Rectal smooth muscle tissue (tissue), 1 donor: ENCODE measurements at regions not wholly inside any gene's neighbourhood (a gene's known extent, or its start where the extent isn't known, plus 50 kb on each side); places are given as distances from the start of the nearest gene placed in this dataset.

Source experiments
- H3K27ac ChIP-seq: one replicate; pipeline ENCODE4 v1.7.0; 2013; ENCODE audit warnings: low read depth, low read length, inconsistent platforms
- H3K27me3 ChIP-seq: one replicate; pipeline ENCODE4 v1.7.0; 2013; ENCODE audit warnings: low read length; ENCODE audit not compliant: control insufficient read depth, insufficient read depth
- H3K36me3 ChIP-seq: one replicate; pipeline ENCODE4 v1.7.0; 2013; ENCODE audit warnings: low read length; ENCODE audit not compliant: control insufficient read depth, insufficient read depth
- H3K4me1 ChIP-seq: one replicate; pipeline ENCODE4 v1.7.0; 2013; ENCODE audit warnings: low read length; ENCODE audit not compliant: control insufficient read depth, insufficient read depth
- H3K4me3 ChIP-seq: one replicate; pipeline ENCODE4 v1.7.0; 2013; ENCODE audit warnings: low read length
- H3K9ac ChIP-seq: one replicate; pipeline ENCODE4 v1.7.0; 2013; ENCODE audit warnings: low read length

GRCh38 chr10:30793093-30793492, 163.5 kb upstream of the LYZL2 start:
- Histone ChIP-seq H3K36me3 (no peaks in the 10 kb centered on the region), H3K4me1 (no peaks in the 10 kb centered on the region), H3K27me3 (no peaks in the 10 kb centered on the region), H3K27ac (no peak overlapping the region), H3K4me3 (no peak overlapping the region), H3K9ac (no peak overlapping the region)

- H3K4me1 ChIP-seq = no peaks in the 10 kb centered on the region
- no peak overlapping the region for H3K9ac ChIP-seq
- H3K27ac ChIP-seq = no peak overlapping the region
- no peaks in the 10 kb centered on the region for H3K27me3 ChIP-seq
- H3K36me3 ChIP-seq = no peaks in the 10 kb centered on the region
- H3K4me3 ChIP-seq = no peak overlapping the region
These were observed 162.5 kb upstream of the LYZL2 start for GRCh38 chr10:30792025-30792424.

DNA sequence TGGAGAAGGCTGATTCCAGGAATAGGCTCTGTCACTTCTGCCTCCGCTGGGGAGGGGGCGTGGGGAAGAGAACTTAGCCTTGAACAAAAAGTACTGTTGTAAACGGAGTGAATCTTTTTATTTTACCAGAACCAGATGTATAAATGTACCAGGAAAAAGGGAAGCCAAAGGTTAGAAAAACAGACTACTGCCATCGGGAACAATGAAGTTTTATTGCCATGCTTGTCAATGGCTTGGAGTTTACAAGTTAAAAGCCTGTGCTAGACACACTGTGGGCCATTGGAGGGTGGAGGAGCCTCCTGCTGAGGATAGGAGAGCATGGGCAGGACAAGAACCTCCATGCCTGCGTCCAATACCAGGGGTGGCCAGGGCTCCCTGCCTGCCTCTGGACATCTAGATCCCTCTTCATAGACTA, 161.7 kb upstream of the LYZL2 start:
- Histone ChIP-seq H3K27ac (no peak overlapping the region), H3K27me3 (no peaks in the 10 kb centered on the region), H3K4me3 (no peak overlapping the region), H3K9ac (no peak overlapping the region), H3K36me3 (no peaks in the 10 kb centered on the region), H3K4me1 (no peaks in the 10 kb centered on the region)

DNA sequence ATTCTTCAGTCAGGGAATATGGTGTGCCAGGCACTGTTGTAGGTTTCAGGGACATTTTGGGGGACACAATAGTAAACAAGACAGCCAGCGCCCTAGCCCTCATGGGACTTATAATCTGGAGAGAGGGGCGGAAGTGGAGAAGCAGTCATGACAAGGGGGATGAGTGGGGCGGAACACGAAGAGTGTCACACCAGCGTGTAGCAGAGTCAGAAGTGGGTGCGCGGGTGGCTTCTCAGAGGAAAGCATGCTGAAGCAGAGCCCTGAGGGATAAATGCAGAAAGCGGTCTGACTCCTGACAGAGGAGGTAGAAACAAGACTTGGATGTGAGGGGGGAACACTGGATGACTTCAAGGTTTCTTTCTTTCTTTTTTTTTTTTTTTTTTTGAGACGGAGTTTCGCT, 160.3 kb upstream of the LYZL2 start:
- Histone ChIP-seq H3K27ac (no peak overlapping the region), H3K4me3 (no peak overlapping the region), H3K4me1 (no peaks in the 10 kb centered on the region), H3K9ac (no peak overlapping the region), H3K27me3 (no peaks in the 10 kb centered on the region), H3K36me3 (no peaks in the 10 kb centered on the region)

- H3K4me1 ChIP-seq = peaks cover 9% of the 10 kb centered on the region
- H3K36me3 ChIP-seq = no peaks in the 10 kb centered on the region
- H3K4me3 ChIP-seq = no peak overlapping the region
- no peak overlapping the region for H3K9ac ChIP-seq
- no peaks in the 10 kb centered on the region for H3K27me3 ChIP-seq
- no peak overlapping the region for H3K27ac ChIP-seq
These were observed 158.8 kb upstream of the LYZL2 start for GRCh38 chr10:30788307-30788706.

GRCh38 chr10:30786906-30787305, 157.4 kb upstream of the LYZL2 start:
- Histone ChIP-seq H3K4me3 (no peak overlapping the region), H3K4me1 (peaks cover 17% of the 10 kb centered on the region), H3K36me3 (no peaks in the 10 kb centered on the region), H3K27ac (no peak overlapping the region), H3K27me3 (no peaks in the 10 kb centered on the region), H3K9ac (no peak overlapping the region)

- Histone ChIP-seq H3K4me1 (peaks cover 17% of the 10 kb centered on the region), H3K27ac (peak overlapping the region; percentile 98), H3K9ac (no peak overlapping the region), H3K36me3 (no peaks in the 10 kb centered on the region), H3K4me3 (no peak overlapping the region), H3K27me3 (no peaks in the 10 kb centered on the region)
These were observed 156.6 kb upstream of the LYZL2 start for GRCh38 chr10:30786131-30786530.

DNA sequence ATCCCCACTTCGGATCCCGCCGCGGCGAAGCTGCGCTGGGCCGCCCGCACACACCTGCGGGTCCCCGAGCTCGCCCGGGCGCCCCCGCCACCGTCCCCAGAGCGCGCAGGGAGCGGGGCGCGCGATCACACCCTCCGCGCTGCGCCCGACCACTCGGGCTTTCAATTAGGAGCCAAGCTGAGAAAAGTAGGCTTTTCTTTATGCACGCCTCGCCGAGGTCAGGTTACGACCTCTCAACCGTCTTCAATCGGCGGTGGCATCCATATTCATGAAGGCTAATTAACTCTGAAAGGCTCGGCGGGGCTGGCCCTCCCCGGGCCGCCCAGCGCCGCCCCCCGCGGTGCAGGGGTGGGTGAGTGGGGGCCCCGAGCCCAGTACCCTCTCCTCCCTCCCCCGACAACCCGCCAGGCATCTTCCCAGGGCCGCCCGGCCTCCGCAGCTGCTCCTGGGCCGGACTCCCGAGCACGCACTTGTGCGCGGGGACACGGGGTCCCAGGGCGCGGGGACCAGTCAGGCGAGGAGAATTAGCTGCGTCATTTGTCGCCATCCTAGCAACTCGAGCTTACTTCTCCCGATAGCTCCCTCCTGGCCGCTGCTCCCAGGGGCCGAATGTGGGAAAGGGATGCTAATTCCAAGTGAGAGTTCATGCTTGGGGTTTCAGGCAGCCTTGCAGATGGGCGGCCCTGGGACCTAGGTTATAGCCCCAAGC, 155.5 kb upstream of the LYZL2 start:
- peak overlapping the region; percentile 80 for H3K9ac ChIP-seq
- H3K36me3 ChIP-seq = no peaks in the 10 kb centered on the region
- H3K27me3 ChIP-seq = no peaks in the 10 kb centered on the region
- H3K4me3 ChIP-seq = peak overlapping the region; percentile 75
- peak overlapping the region; percentile 98 for H3K27ac ChIP-seq
- H3K4me1 ChIP-seq = peaks cover 17% of the 10 kb centered on the region

- Histone ChIP-seq H3K9ac (no peak overlapping the region), H3K4me1 (peaks cover 17% of the 10 kb centered on the region), H3K27ac (peak overlapping the region; percentile 98), H3K27me3 (no peaks in the 10 kb centered on the region), H3K36me3 (no peaks in the 10 kb centered on the region), H3K4me3 (peak overlapping the region; percentile 75)
These were observed 155.0 kb upstream of the LYZL2 start for GRCh38 chr10:30784524-30784896.

DNA sequence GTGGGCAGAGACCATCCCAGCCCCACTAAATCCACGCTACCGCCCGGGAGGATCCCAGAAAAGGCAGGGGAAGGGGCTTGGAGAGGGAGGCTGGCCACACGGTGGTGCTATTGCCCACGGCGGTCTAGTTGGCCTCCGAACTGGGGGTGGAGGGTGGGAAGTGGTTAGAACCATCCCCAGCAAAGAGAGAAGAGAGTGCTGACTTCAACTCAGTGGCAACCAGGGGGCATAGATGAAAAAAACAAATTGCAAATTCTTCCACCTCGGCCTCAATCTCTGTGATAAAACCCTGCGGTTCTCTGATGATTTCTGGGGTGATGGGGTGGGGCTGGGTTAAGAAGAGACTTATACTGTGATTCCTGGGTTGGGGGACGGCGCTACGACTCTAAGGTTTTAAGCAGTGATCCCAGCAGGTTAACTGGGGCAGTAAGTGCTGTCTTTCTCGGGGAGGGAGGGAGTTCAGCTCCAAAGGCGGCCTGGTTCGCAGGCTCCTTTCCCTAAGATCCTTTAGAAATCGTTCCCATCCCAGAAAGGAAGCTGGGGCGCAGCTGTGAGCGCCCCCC, 154.5 kb upstream of the LYZL2 start:
- peaks cover 17% of the 10 kb centered on the region for H3K4me1 ChIP-seq
- no peak overlapping the region for H3K9ac ChIP-seq
- no peaks in the 10 kb centered on the region for H3K27me3 ChIP-seq
- peak overlapping the region; percentile 75 for H3K4me3 ChIP-seq
- peak overlapping the region; percentile 98 for H3K27ac ChIP-seq
- H3K36me3 ChIP-seq = no peaks in the 10 kb centered on the region

DNA sequence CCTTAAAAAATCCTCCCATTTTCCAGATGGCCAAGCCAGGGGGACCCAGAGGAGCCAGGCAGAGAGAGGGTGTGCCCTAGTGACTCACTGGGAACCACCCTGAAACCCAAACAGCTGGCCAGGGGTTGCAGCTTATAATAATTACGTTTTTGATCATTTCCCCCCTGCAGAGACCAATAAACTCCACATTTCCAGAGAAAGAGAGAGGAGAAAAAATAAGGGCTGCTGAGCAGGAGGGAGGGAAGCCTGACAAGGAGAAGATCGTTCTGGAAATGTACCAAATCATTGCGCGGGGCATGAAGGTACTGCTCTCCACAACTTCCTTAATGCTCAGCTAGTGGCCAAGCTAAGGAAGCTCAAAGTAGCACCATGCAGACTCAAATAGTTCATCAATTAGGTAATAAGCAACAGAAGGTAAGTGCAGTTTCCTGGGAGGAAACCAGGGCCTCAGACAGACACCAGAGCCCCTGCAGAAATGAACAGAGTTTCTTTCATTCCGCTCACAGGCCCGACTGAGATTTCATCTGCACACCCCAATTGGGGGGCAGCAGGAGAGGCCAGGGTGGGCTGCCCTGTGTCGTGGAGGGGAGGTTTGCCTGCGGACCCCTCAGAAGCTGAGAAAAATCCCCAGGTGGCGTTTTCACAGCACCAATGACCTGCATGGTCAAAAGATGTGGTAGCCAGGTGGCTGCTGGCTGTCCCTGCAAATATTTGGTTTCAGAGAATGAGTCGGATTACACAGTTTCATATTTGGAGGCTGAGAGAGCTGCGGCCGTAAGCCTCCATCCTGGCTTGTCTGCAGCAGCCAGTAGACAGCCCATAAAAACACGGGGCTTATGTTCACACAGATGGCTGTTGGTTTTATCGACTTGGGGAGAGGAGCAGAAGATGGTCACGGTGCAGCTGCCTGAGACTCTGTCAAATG, 153.2 kb upstream of the LYZL2 start:
- H3K4me3 ChIP-seq = peak overlapping the region; percentile 18
- no peak overlapping the region for H3K9ac ChIP-seq
- H3K36me3 ChIP-seq = no peaks in the 10 kb centered on the region
- peaks cover 17% of the 10 kb centered on the region for H3K4me1 ChIP-seq
- no peaks in the 10 kb centered on the region for H3K27me3 ChIP-seq
- H3K27ac ChIP-seq = peak overlapping the region; percentile 98

DNA sequence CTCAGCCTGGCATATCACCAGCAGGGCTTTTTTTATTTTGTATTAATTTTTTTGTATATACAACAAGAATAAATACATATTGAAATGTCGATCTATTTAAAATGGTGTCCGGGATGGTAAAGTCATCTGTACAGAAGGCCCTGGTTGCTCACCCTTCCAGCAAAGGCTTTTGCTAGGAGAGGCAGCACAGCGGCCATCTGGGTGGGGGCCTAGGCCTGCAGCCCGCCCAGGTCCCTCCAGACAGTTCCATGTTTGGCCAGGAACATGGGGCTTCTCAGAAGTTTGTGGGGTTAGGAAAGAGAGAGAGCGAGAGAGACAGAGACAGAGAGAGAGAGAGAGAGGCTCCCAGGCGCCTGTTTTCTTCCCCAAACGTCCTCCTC, 152.6 kb upstream of the LYZL2 start:
- Histone ChIP-seq H3K36me3 (no peaks in the 10 kb centered on the region), H3K9ac (no peak overlapping the region), H3K4me3 (no peak overlapping the region), H3K4me1 (peaks cover 17% of the 10 kb centered on the region), H3K27me3 (no peaks in the 10 kb centered on the region), H3K27ac (peak overlapping the region; percentile 98)
